ENCODE measurements at regions not wholly inside any gene's neighbourhood (a gene's known extent, or its start where the extent isn't known, plus 50 kb on each side); places are given as distances from the start of the nearest gene placed in this dataset.

- Mint-ChIP-seq H3K4me3 (ENCODE audit: unreplicated experiment) (no peak overlapping the region), H3K4me1 (ENCODE audit: low read depth, unreplicated experiment) (peaks cover 6% of the 10 kb centered on the region), H3K27me3 (ENCODE audit: insufficient read depth, unreplicated experiment) (no peaks in the 10 kb centered on the region), H3K9me3 (ENCODE audit: unreplicated experiment) (no peaks in the 10 kb centered on the region), H3K27ac (ENCODE audit: unreplicated experiment) (no peak overlapping the region), H3K36me3 (ENCODE audit: insufficient read depth, unreplicated experiment) (no peaks in the 10 kb centered on the region)
- intact Hi-C loops (cut with micrococcal nuclease; ENCODE audit: unreplicated experiment) = no loop called here
- Histone ChIP-seq H3K4me3 (ENCODE audit: low read depth, low read length) (no peak overlapping the region), H3K36me3 (ENCODE audit: control insufficient read depth, insufficient read depth, low read length) (no peaks in the 10 kb centered on the region), H3K27me3 (replicated peaks; ENCODE audit: control insufficient read depth, insufficient read depth, low read length) (no peaks in the 10 kb centered on the region; the same call in 1 of the 2 replicates), H3K9me3 (no peaks in the 10 kb centered on the region), H3K4me1 (no peaks in the 10 kb centered on the region)
- ChIA-PET POLR2A (no interaction called here), CTCF (interaction anchor here (0.6 kb wide), 2 partner anchors 139 to 908 kb away, joined by 3 to 4 read pairs; no protein-coding TSS in a partner anchor)
- no peak for DNase-seq
- TF ChIP-seq CTCF (IDR thresholded peaks at IDR 0.05; ENCODE audit: insufficient read depth in 1 of 2, low read depth in 1 of 2, low read length in 1 of 2, severe bottlenecking in 1 of 2, unreplicated experiment in 1 of 2) = no peak
- no TSS peak for BruUV-seq (replicated peaks)
Observed at GRCh38 chr2:18993756-18994338, 364.6 kb downstream of the OSR1 start.

GRCh38 chr2:18991177-18992168 is 366.9 kb downstream of the OSR1 start:
- Histone ChIP-seq H3K9me3 (no peaks in the 10 kb centered on the region), H3K36me3 (ENCODE audit: control insufficient read depth, insufficient read depth, low read length) (no peaks in the 10 kb centered on the region), H3K4me1 (no peaks in the 10 kb centered on the region), H3K4me3 (ENCODE audit: low read depth, low read length) (no peak overlapping the region), H3K27me3 (replicated peaks; ENCODE audit: control insufficient read depth, insufficient read depth, low read length) (no peaks in the 10 kb centered on the region)
- CTCF ChIA-PET = no interaction called here
- Mint-ChIP-seq H3K4me3 (ENCODE audit: unreplicated experiment) (no peak overlapping the region), H3K36me3 (ENCODE audit: insufficient read depth, unreplicated experiment) (no peaks in the 10 kb centered on the region), H3K27ac (ENCODE audit: unreplicated experiment) (no peak overlapping the region), H3K4me1 (ENCODE audit: low read depth, unreplicated experiment) (peaks cover 6% of the 10 kb centered on the region), H3K9me3 (ENCODE audit: unreplicated experiment) (no peaks in the 10 kb centered on the region), H3K27me3 (ENCODE audit: insufficient read depth, unreplicated experiment) (no peaks in the 10 kb centered on the region)
- intact Hi-C loops (cut with micrococcal nuclease; ENCODE audit: unreplicated experiment) = no loop called here
- no peak for TF ChIP-seq CTCF (IDR thresholded peaks at IDR 0.05; ENCODE audit: insufficient read depth in 1 of 2, low read depth in 1 of 2, low read length in 1 of 2, severe bottlenecking in 1 of 2, unreplicated experiment in 1 of 2)
- no peak for DNase-seq
- no TSS peak for BruUV-seq (replicated peaks)
- POLR2A ChIA-PET = no interaction called here

- intact Hi-C loops (cut with micrococcal nuclease; ENCODE audit: unreplicated experiment) = loop anchor here (5.0 kb wide), 1 partner anchor 236 kb away; no protein-coding TSS in a partner anchor
- no peak for TF ChIP-seq CTCF (IDR thresholded peaks at IDR 0.05; ENCODE audit: insufficient read depth in 1 of 2, low read depth in 1 of 2, low read length in 1 of 2, severe bottlenecking in 1 of 2, unreplicated experiment in 1 of 2)
- Mint-ChIP-seq H3K9me3 (ENCODE audit: unreplicated experiment) (no peaks in the 10 kb centered on the region), H3K4me1 (ENCODE audit: low read depth, unreplicated experiment) (peaks cover 6% of the 10 kb centered on the region), H3K27me3 (ENCODE audit: insufficient read depth, unreplicated experiment) (no peaks in the 10 kb centered on the region), H3K36me3 (ENCODE audit: insufficient read depth, unreplicated experiment) (no peaks in the 10 kb centered on the region), H3K4me3 (ENCODE audit: unreplicated experiment) (no peak overlapping the region), H3K27ac (ENCODE audit: unreplicated experiment) (no peak overlapping the region)
- H3K36me3 ChIP-seq (ENCODE audit: control insufficient read depth, insufficient read depth, low read length) = no peaks in the 10 kb centered on the region
- ChIA-PET POLR2A (no interaction called here), CTCF (interaction anchor here (1.1 kb wide), 1 partner anchor 468 kb away, joined by 3 read pairs; no protein-coding TSS in a partner anchor)
- H3K27me3 ChIP-seq (replicated peaks; ENCODE audit: control insufficient read depth, insufficient read depth, low read length) = no peaks in the 10 kb centered on the region
- H3K4me3 ChIP-seq (ENCODE audit: low read depth, low read length) = no peak overlapping the region
- no TSS peak for BruUV-seq (replicated peaks)
- no peaks in the 10 kb centered on the region for H3K4me1 ChIP-seq
- DNase-seq = no peak
- no peaks in the 10 kb centered on the region for H3K9me3 ChIP-seq
Observed at GRCh38 chr2:18988631-18989232, 369.7 kb downstream of the OSR1 start.
